ENCODE measurements at regions not wholly inside any gene's neighbourhood (a gene's known extent, or its start where the extent isn't known, plus 50 kb on each side); places are given as distances from the start of the nearest gene placed in this dataset.

GRCh38 chr10:58140691-58141347, 126.9 kb downstream of the IPMK start:
- DNase-seq (ENCODE audit: low spot score) = no peak

- DNase-seq (ENCODE audit: low spot score) = no peak
Observed at GRCh38 chr10:58140054-58140453, 127.6 kb downstream of the IPMK start.

- no peak for DNase-seq (ENCODE audit: low spot score)
Observed at GRCh38 chr10:58137813-58138212, 129.9 kb downstream of the IPMK start.

- no peak for DNase-seq (ENCODE audit: low spot score)
Observed at GRCh38 chr10:58115218-58116050, 152.3 kb downstream of the IPMK start.

GRCh38 chr10:58109731-58110130, 158.0 kb downstream of the IPMK start:
- DNase-seq (ENCODE audit: low spot score) = no peak

DNA sequence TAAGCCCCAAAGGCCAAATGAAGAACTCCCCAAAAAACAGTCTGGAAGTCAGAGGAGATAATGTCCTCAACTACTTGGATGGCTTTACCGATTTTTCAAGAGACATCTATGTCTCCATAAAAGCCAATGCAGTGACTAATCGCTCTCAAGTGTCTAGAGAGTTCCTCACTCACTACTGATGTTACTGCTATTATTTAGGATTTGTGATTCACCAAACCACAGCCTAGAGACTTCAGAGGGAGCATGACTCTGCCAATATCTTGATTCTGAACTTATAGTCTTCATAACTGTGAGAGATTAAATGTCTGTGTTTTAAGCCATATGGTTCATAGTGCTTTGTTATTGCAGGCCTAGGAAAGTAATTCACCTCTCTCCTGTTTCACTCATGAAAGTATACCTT, 160.2 kb downstream of the IPMK start:
- peak; percentile 6 for DNase-seq (ENCODE audit: low spot score)

GRCh38 chr10:58106211-58107035, 161.3 kb downstream of the IPMK start:
- DNase-seq (ENCODE audit: low spot score) = no peak

DNA sequence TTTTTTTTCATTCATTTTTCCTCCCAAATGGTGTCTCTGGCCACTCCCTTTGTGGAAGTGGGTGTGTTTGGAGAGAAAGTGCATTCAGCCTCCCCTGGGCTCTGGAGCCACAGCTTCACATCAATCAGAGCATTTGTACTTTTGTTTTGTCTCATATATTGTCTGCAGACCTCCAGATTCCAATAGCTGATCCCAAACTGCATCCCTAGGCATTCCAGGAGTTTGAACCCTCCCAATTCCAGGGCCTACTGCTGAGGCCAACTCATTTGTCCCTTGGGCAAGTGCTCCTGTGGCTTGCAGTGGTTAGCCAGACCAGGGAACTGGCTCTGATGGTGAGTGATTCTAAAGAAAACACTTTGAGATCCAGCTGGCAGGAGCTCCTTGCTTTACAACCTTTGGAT, 163.3 kb downstream of the IPMK start:
- DNase-seq (ENCODE audit: low spot score) = no peak

- DNase-seq (ENCODE audit: low spot score) = no peak
Observed at GRCh38 chr10:58102897-58103296, 164.8 kb downstream of the IPMK start.

GRCh38 chr10:58101682-58102081, 166.0 kb downstream of the IPMK start:
- no peak for DNase-seq (ENCODE audit: low spot score)

DNA sequence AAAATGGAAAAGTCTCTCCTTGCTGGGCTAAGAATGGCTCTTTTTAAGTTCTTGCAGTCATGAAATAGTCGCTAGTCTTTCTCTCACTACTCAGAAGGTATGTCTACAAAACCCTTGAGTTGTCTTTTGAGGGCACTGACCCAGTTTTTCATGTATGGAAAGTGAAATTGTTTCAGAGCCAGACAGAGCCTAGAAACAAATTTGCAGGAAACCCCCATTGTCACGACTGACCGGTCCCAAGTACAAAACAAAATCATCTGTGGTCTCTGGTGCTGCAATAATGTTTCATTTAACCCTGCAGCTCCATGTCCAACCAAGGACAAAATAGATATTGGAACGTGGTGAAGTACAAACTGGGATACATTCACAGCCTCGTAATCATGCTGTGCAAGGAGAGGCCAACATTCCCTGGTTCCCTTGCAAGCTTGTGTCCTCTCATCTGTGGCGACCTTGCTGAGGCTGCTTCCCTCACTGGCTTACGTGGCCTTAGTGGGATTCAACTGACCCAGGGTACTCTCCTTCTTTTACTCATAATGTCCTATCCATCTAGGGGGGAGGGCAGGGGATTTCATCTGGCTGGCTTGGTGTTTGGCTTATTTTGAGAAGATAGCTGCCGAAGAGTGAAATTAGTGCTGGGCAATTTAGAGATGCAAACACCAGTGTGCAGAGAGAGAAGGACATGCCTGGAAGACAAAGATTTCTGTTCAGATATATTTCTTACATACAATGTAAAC, 172.5 kb downstream of the IPMK start:
- no peak for DNase-seq (ENCODE audit: low spot score)

- no peak for DNase-seq (ENCODE audit: low spot score)
Observed at GRCh38 chr10:58091886-58092285, 175.8 kb downstream of the IPMK start.

DNA sequence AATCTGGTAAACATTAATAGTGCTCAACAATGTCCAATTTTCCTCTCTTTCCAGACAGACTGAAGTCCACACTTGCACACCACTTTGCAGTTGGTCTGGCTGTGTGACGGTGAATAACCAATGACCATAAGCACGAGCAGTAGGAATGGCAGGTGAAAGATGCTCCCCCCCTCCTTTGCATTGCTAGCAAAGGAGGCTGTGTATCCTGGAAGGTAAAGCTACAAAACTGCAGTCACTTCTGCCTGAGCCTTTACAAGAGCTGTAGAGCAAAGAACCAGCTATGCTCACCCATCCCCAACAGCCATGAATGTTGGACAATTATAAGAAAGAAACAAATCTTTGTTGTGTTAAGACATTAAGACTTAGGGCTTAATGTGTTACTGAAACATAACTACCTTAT, 178.0 kb downstream of the IPMK start:
- no peak for DNase-seq (ENCODE audit: low spot score)

DNA sequence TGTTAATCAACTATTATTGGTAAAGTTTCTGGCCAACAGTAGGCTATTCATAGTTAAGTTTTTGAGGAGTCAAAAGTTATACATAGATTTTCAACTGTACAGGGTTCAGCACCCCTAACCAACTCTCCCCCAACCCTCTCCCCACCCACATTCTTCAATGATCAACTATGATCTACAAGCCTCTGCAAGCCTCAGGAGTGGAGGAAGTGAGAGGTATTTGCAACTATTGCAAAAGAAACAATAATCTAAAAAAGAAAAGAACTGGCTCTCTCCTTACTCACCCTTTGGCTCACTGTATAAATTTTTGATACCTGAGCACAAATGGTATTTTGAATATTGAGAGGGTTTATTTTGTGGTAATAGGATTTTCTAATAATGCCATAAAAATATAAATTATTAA, 179.8 kb downstream of the IPMK start:
- no peak for DNase-seq (ENCODE audit: low spot score)

DNA sequence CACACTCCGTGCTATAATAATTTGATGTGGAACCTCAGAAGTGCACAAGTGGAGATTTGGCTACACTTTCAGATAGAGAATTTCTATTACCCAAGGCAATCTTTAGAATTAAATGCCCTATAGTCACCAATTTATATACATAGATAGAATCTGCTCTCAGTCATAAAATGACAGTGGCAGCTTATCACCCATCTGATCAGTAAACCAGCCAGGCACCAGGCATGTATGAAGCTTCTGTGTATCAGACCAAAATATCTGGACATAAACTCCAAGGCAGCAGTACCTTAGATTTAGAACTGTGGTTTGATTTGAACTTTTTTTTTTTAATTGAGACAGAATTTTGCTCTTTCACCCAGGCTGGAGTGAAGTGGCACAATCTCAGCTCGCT, 180.9 kb downstream of the IPMK start:
- no peak for DNase-seq (ENCODE audit: low spot score)

DNA sequence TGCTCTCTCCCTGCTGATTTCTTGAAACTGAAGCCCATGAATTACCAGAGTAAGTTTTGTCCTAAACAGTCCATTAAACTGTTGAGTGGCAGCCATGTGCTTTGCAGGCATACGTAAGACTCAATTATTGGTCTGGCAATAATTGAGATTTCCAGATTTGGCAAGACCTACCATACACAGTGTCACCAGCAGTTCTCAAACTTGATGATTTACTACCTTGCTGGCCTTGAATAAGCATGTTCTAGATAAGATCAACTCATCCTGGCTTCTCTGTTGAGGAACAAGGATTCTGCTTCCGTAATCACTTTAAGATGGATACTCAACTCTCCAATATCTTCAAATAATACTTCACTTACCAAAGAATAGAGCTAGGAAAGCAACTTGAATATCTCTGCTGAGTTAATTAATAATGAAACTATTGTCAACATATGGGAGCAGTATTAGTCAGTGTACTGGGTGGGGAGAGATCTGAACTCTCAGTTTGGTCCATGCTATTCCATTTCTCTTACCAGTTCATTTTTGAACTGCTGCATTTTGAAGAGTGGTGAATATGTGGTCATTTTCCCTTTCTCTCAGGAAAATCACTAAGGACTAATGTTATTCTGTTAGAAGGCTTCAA, 181.4 kb downstream of the IPMK start:
- no peak for DNase-seq (ENCODE audit: low spot score)

GRCh38 chr10:58082248-58082647, 185.4 kb downstream of the IPMK start:
- no peak for DNase-seq (ENCODE audit: low spot score)

- DNase-seq (ENCODE audit: low spot score) = no peak
Observed at GRCh38 chr10:58081353-58081752, 186.3 kb downstream of the IPMK start.

GRCh38 chr10:58079461-58079860, 188.2 kb downstream of the IPMK start:
- DNase-seq (ENCODE audit: low spot score) = no peak

- no peak for DNase-seq (ENCODE audit: low spot score)
Observed at GRCh38 chr10:58072634-58073033, 195.1 kb downstream of the IPMK start.

- DNase-seq (ENCODE audit: low spot score) = no peak
Observed at GRCh38 chr10:58070956-58071355, 196.7 kb downstream of the IPMK start.

DNA sequence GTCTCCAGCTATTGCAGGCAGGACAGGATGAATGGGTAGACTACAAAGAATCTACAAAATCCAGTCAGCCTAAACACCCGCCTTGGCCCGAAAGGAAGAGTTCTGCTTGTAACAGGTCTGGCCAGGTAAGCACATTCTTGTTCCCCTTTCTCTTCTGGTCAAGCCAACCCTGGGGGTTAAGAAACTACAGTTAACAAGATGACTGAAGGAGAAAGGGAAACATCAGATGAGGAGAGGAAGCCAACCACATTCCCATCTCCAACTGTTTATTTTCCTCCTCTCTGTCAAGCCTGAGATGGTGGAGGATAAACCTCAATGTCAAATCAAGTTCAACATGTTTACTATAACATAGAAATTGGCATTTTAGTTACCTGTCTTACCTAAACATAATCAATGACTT, 198.9 kb downstream of the IPMK start:
- DNase-seq (ENCODE audit: low spot score) = no peak

Measured in hepatic stellate cell (primary cell).